ENCODE measurements at regions not wholly inside any gene's neighbourhood (a gene's known extent, or its start where the extent isn't known, plus 50 kb on each side); places are given as distances from the start of the nearest gene placed in this dataset.

DNA sequence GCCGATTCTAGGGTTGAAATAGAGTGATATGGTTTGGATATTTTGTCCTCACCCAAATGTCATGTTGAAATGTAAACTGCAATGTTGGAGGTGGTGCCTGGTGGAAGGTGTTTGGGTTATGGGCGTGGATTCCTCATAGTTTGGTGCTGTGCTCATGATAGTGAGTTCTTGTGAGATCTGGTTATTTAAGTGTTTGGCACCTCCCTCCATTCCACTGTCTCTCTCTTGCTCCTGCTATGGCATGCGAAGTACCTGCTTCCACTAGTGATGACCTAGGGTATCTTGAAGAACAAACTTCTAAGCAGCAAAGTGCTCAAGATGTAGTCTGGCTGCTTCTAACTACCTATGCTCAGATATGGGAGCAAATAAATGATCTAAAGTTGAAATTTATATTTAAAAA, 56.0 kb upstream of the TSPAN18 start:
- Histone ChIP-seq H3K4me3 (ENCODE audit: low read length) (no peak overlapping the region), H3K4me1 (ENCODE audit: control insufficient read depth, insufficient read depth, low read length) (peaks cover 5% of the 10 kb centered on the region; the same call in 1 of the 2 replicates), H3K27ac (ENCODE audit: low read length) (peak overlapping the region; percentile 87), H3K36me3 (ENCODE audit: control insufficient read depth, insufficient read depth, low read length) (no peaks in the 10 kb centered on the region), H3K27me3 (ENCODE audit: control insufficient read depth, insufficient read depth, low read length) (no peaks in the 10 kb centered on the region), H3K9me3 (ENCODE audit: control insufficient read depth, insufficient read depth, low read length) (no peaks in the 10 kb centered on the region)
- no peak for DNase-seq (ENCODE audit: low read depth, low spot score)
- no CpG with 5 or more reads among the region's 3 CpGs for WGBS (ENCODE audit: insufficient coverage, insufficient read length)

DNA sequence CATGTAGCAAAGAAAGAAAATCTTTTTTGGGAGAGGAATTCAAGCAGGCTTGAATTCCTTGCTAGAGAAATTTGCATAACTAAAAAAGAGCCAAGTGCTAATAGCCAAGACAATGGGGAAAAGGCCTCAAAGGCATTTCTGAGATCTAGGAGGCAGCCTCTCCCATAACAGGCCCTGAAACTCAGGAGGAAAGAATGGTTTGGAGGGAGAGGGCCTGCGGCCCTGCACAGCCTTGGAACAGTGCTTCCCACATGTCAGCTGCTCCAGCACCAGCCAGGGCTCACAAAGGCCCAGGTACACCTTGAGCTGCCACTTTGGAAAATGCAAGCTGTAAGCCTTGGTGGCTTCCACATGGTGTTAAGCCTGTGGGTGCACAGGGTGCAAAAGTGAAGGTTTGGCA, 55.5 kb upstream of the TSPAN18 start:
- no peak for DNase-seq (ENCODE audit: low read depth, low spot score)
- WGBS (ENCODE audit: insufficient coverage, insufficient read length), result no CpG with 5 or more reads among the region's 1 CpG
- H3K36me3 ChIP-seq (ENCODE audit: control insufficient read depth, insufficient read depth, low read length), result no peaks in the 10 kb centered on the region
- H3K4me3 ChIP-seq (ENCODE audit: low read length), result no peak overlapping the region
- no peaks in the 10 kb centered on the region for H3K27me3 ChIP-seq (ENCODE audit: control insufficient read depth, insufficient read depth, low read length)
- peak overlapping the region; percentile 46 for H3K27ac ChIP-seq (ENCODE audit: low read length)
- peaks cover 5% of the 10 kb centered on the region; the same call in 1 of the 2 replicates for H3K4me1 ChIP-seq (ENCODE audit: control insufficient read depth, insufficient read depth, low read length)
- no peaks in the 10 kb centered on the region for H3K9me3 ChIP-seq (ENCODE audit: control insufficient read depth, insufficient read depth, low read length)

DNA sequence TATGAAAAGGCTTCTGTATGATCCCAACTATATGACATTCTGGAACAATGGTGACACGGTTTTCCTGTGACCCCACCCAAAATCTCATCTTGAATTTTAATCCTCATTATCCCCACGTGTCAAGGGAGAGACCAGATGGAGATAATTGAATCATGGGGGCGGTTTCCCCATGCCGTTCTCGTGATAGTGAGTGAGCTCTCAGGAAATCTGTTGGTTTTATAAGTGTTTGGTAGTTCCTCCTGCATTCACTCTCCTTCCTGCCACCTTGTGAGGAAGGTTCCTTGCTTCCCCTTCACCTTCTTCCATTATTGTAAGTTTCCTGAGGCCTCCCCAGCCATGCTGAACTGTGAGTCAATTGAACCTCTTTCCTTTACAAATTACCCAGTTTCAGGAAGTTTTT, 53.1 kb upstream of the TSPAN18 start:
- Histone ChIP-seq H3K4me1 (ENCODE audit: control insufficient read depth, insufficient read depth, low read length) (peaks cover 5% of the 10 kb centered on the region; the same call in 1 of the 2 replicates), H3K27ac (ENCODE audit: low read length) (no peak overlapping the region), H3K27me3 (ENCODE audit: control insufficient read depth, insufficient read depth, low read length) (no peaks in the 10 kb centered on the region), H3K4me3 (ENCODE audit: low read length) (no peak overlapping the region), H3K9me3 (ENCODE audit: control insufficient read depth, insufficient read depth, low read length) (no peaks in the 10 kb centered on the region), H3K36me3 (ENCODE audit: control insufficient read depth, insufficient read depth, low read length) (no peaks in the 10 kb centered on the region)
- no peak for DNase-seq (ENCODE audit: low read depth, low spot score)
- no CpG with 5 or more reads among the region's 5 CpGs for WGBS (ENCODE audit: insufficient coverage, insufficient read length)

DNA sequence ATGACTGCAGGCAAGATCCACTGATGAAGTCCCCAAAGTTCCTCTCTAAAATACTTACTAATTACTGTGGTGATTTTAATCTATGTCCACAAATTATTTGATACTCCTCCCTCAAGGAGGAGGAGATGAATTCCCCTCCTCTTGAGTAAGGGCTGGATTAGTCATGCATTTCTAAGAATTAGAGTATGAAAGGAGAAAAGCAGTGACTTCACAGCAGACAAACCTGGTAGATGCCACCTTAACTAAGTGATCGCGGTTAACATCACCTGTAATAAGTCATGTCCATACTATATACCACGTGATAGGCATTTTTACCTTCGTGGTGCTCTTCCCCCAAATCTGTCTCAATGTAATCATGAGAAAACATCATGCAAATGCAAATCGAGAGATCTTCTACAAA, 52.0 kb upstream of the TSPAN18 start:
- Histone ChIP-seq H3K9me3 (ENCODE audit: control insufficient read depth, insufficient read depth, low read length) (no peaks in the 10 kb centered on the region), H3K36me3 (ENCODE audit: control insufficient read depth, insufficient read depth, low read length) (no peaks in the 10 kb centered on the region), H3K4me1 (ENCODE audit: control insufficient read depth, insufficient read depth, low read length) (peaks cover 5% of the 10 kb centered on the region; the same call in 1 of the 2 replicates), H3K4me3 (ENCODE audit: low read length) (no peak overlapping the region), H3K27ac (ENCODE audit: low read length) (no peak overlapping the region), H3K27me3 (ENCODE audit: control insufficient read depth, insufficient read depth, low read length) (no peaks in the 10 kb centered on the region)
- DNase-seq (ENCODE audit: low read depth, low spot score), result no peak
- no CpG with 5 or more reads among the region's 5 CpGs for WGBS (ENCODE audit: insufficient coverage, insufficient read length)

DNA sequence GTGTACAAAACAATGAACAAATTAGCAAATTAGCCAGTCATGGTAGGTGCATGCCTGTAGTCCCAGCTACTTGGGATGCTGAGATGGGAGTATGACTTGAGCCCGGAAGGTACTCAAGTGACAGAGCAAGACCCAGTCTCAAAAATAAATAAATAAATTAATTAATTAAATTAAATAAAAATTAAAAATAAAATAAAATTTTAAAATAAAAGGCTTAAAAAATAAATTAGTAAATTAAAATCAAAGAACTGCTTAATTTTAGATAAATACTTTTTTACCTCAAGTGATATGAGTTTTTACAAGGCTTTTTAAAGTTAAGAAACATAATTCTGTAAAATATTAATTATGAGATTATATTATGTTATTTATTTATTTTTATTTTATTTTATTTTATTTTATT, 50.9 kb upstream of the TSPAN18 start:
- DNase-seq (ENCODE audit: low read depth, low spot score), result no peak
- Histone ChIP-seq H3K4me1 (ENCODE audit: control insufficient read depth, insufficient read depth, low read length) (peaks cover 8% of the 10 kb centered on the region; the same call in 1 of the 2 replicates), H3K27me3 (ENCODE audit: control insufficient read depth, insufficient read depth, low read length) (no peaks in the 10 kb centered on the region), H3K36me3 (ENCODE audit: control insufficient read depth, insufficient read depth, low read length) (no peaks in the 10 kb centered on the region), H3K27ac (ENCODE audit: low read length) (no peak overlapping the region), H3K9me3 (ENCODE audit: control insufficient read depth, insufficient read depth, low read length) (no peaks in the 10 kb centered on the region), H3K4me3 (ENCODE audit: low read length) (no peak overlapping the region)
- WGBS (ENCODE audit: insufficient coverage, insufficient read length), result no CpG with 5 or more reads among the region's 1 CpG

All from iPS DF 6.9 (cell line).